Endodermal cell (in vitro differentiated cells): ENCODE measurements at regions not wholly inside any gene's neighbourhood (a gene's known extent, or its start where the extent isn't known, plus 50 kb on each side); places are given as distances from the start of the nearest gene placed in this dataset.

ENCODE experiments used
- DNase-seq: peaks from one replicate; pipeline ENCODE4 v3.0.0-alpha.2; 2017
- H3K27ac ChIP-seq: 2 replicates; pipeline ENCODE4 v1.5.1; 2013; ENCODE audit warnings: mild to moderate bottlenecking, low read depth, low read length, moderate library complexity
- H3K27me3 ChIP-seq: 2 replicates; pipeline ENCODE4 v1.6.1; 2013; ENCODE audit warnings: mild to moderate bottlenecking, low read length, moderate library complexity; ENCODE audit not compliant: insufficient read depth, control insufficient read depth, poor library complexity, severe bottlenecking
- H3K36me3 ChIP-seq: 2 replicates; pipeline ENCODE4 v1.7.0; 2013; ENCODE audit warnings: mild to moderate bottlenecking, low read length, moderate library complexity; ENCODE audit not compliant: control insufficient read depth, insufficient read depth
- H3K4me1 ChIP-seq: one replicate; pipeline ENCODE4 v1.7.0; 2013; ENCODE audit warnings: low read length; ENCODE audit not compliant: control insufficient read depth, insufficient read depth
- H3K4me3 ChIP-seq: 2 replicates; pipeline ENCODE4 v1.5.1; 2013; ENCODE audit warnings: mild to moderate bottlenecking, low read length, moderate library complexity
- H3K9ac ChIP-seq: 2 replicates; pipeline ENCODE4 v1.6.1; 2013; ENCODE audit warnings: mild to moderate bottlenecking, low read length, moderate library complexity; ENCODE audit not compliant: poor library complexity, severe bottlenecking; ENCODE audit errors: extremely low read depth
- H3K9me3 ChIP-seq: 2 replicates; pipeline ENCODE4 v1.6.1; 2013; ENCODE audit warnings: mild to moderate bottlenecking, low read length, moderate library complexity; ENCODE audit not compliant: control insufficient read depth
- H3K27ac Mint-ChIP-seq: 2 replicates; pipeline ENCODE4 v1.8.0; 2020; ENCODE audit warnings: mixed read lengths
- H3K27me3 Mint-ChIP-seq: 2 replicates; pipeline ENCODE4 v1.8.0; 2021; ENCODE audit warnings: mild to moderate bottlenecking, mixed read lengths; ENCODE audit not compliant: insufficient read depth
- H3K36me3 Mint-ChIP-seq: 2 replicates; pipeline ENCODE4 v1.8.0; 2020; ENCODE audit warnings: low read depth, mixed read lengths
- H3K4me1 Mint-ChIP-seq: 2 replicates; pipeline ENCODE4 v1.8.0; 2020; ENCODE audit warnings: mixed read lengths
- H3K4me3 Mint-ChIP-seq: 2 replicates; pipeline ENCODE4 v1.8.0; 2020; ENCODE audit warnings: mild to moderate bottlenecking, moderate library complexity, mixed read lengths
- H3K9me3 Mint-ChIP-seq: 2 replicates; pipeline ENCODE4 v1.8.0; 2020; ENCODE audit warnings: mild to moderate bottlenecking, mixed read lengths
- CTCF ChIP-seq: fragments of 200-600 bp; sonication (generic); conservative IDR thresholded peaks from 2 replicates; pipeline ENCODE4 v1.5.0; 2021; ENCODE audit warnings: antibody characterized with exemption, mild to moderate bottlenecking
- WGBS, 2 experiments: methylation state at CpG; one replicate each; pipeline versions ENCODE4 v1.1.5 to v1.1.7; 2013; ENCODE audit warnings: missing lambda C conversion rate in 2 of 2, mixed read lengths in 1 of 2; ENCODE audit not compliant: insufficient coverage in 1 of 2, insufficient read length in 1 of 2; 5-methylcytosine and 5-hydroxymethylcytosine counted together

DNA sequence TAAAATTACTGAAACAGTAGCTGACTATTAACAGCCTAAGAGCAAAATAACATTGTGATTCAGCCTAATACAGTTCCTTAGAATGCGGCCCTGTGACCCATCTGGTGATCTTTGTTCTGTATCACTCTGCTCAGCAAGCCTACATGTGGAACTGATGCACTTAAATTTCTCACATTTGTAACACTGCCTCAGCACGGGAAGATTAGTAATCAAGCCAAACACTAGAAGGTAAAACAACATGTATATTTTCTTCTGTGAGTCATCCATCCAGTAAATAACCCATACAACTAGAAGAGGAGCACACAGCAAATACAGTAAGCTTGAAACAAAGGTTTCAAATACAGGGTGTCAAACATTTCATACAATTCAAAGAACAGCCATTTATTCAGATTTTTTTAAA lies 189.7 kb upstream of the NOX3 start:
- Histone ChIP-seq H3K4me3 (no peak overlapping the region), H3K27ac (no peak overlapping the region), H3K9ac (no peak overlapping the region), H3K4me1 (no peaks in the 10 kb centered on the region), H3K9me3 (peaks cover 14% of the 10 kb centered on the region), H3K27me3 (no peaks in the 10 kb centered on the region), H3K36me3 (no peaks in the 10 kb centered on the region)
- DNase-seq, result no peak
- TF ChIP-seq CTCF, result no peak
- peaks cover 21% of the 10 kb centered on the region for H3K9me3 Mint-ChIP-seq
- H3K27ac Mint-ChIP-seq, result no peak overlapping the region
- H3K4me3 Mint-ChIP-seq, result no peak overlapping the region
- H3K36me3 Mint-ChIP-seq, result no peaks in the 10 kb centered on the region
- H3K4me1 Mint-ChIP-seq, result peaks cover 9% of the 10 kb centered on the region
- no peaks in the 10 kb centered on the region for H3K27me3 Mint-ChIP-seq
- WGBS, 2 experiments, result 85 to 91% methylated on average over 1 to 2 of the region's 2 CpGs

DNA sequence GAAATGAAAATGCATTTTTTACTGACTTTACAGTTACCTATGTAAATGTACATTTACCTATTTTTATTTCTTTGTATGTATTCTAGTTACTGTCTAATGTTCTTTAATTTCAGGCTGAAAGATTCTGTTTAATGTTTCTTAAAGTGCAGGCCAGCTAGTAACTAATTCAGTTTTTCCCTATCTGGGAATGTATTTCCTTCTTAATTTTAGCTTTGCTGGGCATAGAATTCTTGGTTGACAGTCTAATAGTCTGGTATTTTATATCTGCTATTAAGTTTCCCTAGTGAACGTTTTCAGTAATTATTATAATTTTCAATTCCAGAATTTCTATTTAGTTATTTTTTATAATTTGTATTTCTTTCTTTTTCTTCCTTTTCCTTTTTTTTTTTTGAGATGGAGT lies 186.0 kb upstream of the NOX3 start:
- no peak for TF ChIP-seq CTCF
- Histone ChIP-seq H3K27me3 (no peaks in the 10 kb centered on the region), H3K4me3 (no peak overlapping the region), H3K9ac (no peak overlapping the region), H3K4me1 (no peaks in the 10 kb centered on the region), H3K36me3 (no peaks in the 10 kb centered on the region), H3K9me3 (peaks cover 24% of the 10 kb centered on the region), H3K27ac (no peak overlapping the region)
- H3K9me3 Mint-ChIP-seq, result peaks cover 28% of the 10 kb centered on the region
- no peaks in the 10 kb centered on the region for H3K27me3 Mint-ChIP-seq
- H3K27ac Mint-ChIP-seq, result no peak overlapping the region
- no peaks in the 10 kb centered on the region for H3K36me3 Mint-ChIP-seq
- H3K4me1 Mint-ChIP-seq, result peaks cover 5% of the 10 kb centered on the region
- DNase-seq, result no peak
- no peak overlapping the region for H3K4me3 Mint-ChIP-seq
- no CpG with 5 or more reads among the region's 1 CpG for WGBS, 2 experiments

GRCh38 chr6:155638200-155638599 lies 182.6 kb upstream of the NOX3 start:
- Mint-ChIP-seq H3K9me3 (peaks cover 28% of the 10 kb centered on the region), H3K27me3 (no peaks in the 10 kb centered on the region), H3K27ac (no peak overlapping the region), H3K36me3 (no peaks in the 10 kb centered on the region), H3K4me1 (no peaks in the 10 kb centered on the region), H3K4me3 (no peak overlapping the region)
- no peak overlapping the region for H3K9ac ChIP-seq
- no CpG with 5 or more reads among the region's 1 CpG for WGBS, 2 experiments
- H3K4me1 ChIP-seq, result no peaks in the 10 kb centered on the region
- no peak overlapping the region for H3K27ac ChIP-seq
- H3K9me3 ChIP-seq, result peaks cover 24% of the 10 kb centered on the region
- no peaks in the 10 kb centered on the region for H3K36me3 ChIP-seq
- no peak for TF ChIP-seq CTCF
- no peak overlapping the region for H3K4me3 ChIP-seq
- DNase-seq, result no peak
- H3K27me3 ChIP-seq, result no peaks in the 10 kb centered on the region
